ENCODE measurements at regions not wholly inside any gene's neighbourhood (a gene's known extent, or its start where the extent isn't known, plus 50 kb on each side); places are given as distances from the start of the nearest gene placed in this dataset.

GRCh38 chr6:130525408-130525807 lies 159.6 kb downstream of the TMEM200A start:
- TF ChIP-seq CTCF (IDR thresholded peaks at IDR 0.05; ENCODE audit: low read depth, low read length, missing input control), result no peak
- TF ChIP-seq EGR1 (IDR thresholded peaks at IDR 0.05; ENCODE audit: low read depth in 2 of 2), result no peak
- TF ChIP-seq REST (IDR thresholded peaks at IDR 0.05), result no peak
- no peak for TF ChIP-seq RXRA (IDR thresholded peaks at IDR 0.05)
- no peak for TF ChIP-seq FOXA1 (IDR thresholded peaks at IDR 0.05)
- no peak for TF ChIP-seq MAX (IDR thresholded peaks at IDR 0.05)
- no peak for TF ChIP-seq TAF1 (conservative IDR thresholded peaks at IDR 0.05)
